PC-9 (cell line): ENCODE measurements at regions not wholly inside any gene's neighbourhood (a gene's known extent, or its start where the extent isn't known, plus 50 kb on each side); places are given as distances from the start of the nearest gene placed in this dataset.

ENCODE experiments used
- BruUV-seq: library from RNA; stranded (reverse); fragments of 400-500 nt; replicated peaks from 2 replicates; lab custom pipeline; 2021; lab: Mats Ljungman, UMichigan
- CTCF ChIA-PET: fragments of 300-600 bp; sonication (Branson Sonifier 250); formaldehyde crosslinking; loops from one replicate; lab custom pipeline; 2022; ENCODE audit warnings: antibody characterized with exemption; lab: Charles Lee
- POLR2A ChIA-PET: fragments of 300-600 bp; sonication (Branson Sonifier 250); formaldehyde crosslinking; loops from one replicate; lab custom pipeline; 2022; ENCODE audit warnings: antibody characterized with exemption; ENCODE audit not compliant: unreplicated experiment; lab: Charles Lee
- DNase-seq, 2 experiments: peaks; one replicate each; pipeline versions ENCODE4 v3.0.0 to v3.0.0-alpha.2; 2015 to 2022; ENCODE audit warnings: mixed read lengths in 1 of 2
- H2AFZ ChIP-seq: fragments of 200-600 bp; sonication (generic); 2 replicates; pipeline ENCODE4 v1.8.1; 2017; ENCODE audit warnings: antibody characterized with exemption
- H3F3A ChIP-seq: fragments of 200-600 bp; sonication (generic); 2 replicates; pipeline ENCODE4 v1.8.1; 2017; ENCODE audit warnings: antibody characterized with exemption, mild to moderate bottlenecking, low read depth; ENCODE audit not compliant: insufficient read depth
- H3K27ac ChIP-seq: fragments of 200-600 bp; sonication (generic); 2 replicates; pipeline ENCODE4 v1.6.1; 2016; ENCODE audit warnings: mixed run types
- H3K27me3 ChIP-seq: fragments of 200-600 bp; sonication (generic); 2 replicates; pipeline ENCODE4 v1.6.1; 2016; ENCODE audit warnings: low read depth, mixed run types; ENCODE audit not compliant: insufficient read depth
- H3K36me3 ChIP-seq: fragments of 200-600 bp; sonication (generic); 2 replicates; pipeline ENCODE4 v1.6.1; 2016; ENCODE audit warnings: low read depth, mixed run types
- H3K4me1 ChIP-seq: fragments of 200-600 bp; sonication (generic); replicated peaks from 2 replicates; pipeline ENCODE4 v1.6.1; 2016; ENCODE audit warnings: mixed run types; ENCODE audit not compliant: insufficient read depth
- H3K4me2 ChIP-seq: fragments of 200-600 bp; sonication (generic); 2 replicates; pipeline ENCODE4 v1.6.1; 2017; ENCODE audit warnings: mixed run types
- H3K4me3 ChIP-seq: fragments of 200-600 bp; sonication (generic); 2 replicates; pipeline ENCODE4 v1.6.1; 2016; ENCODE audit warnings: mixed run types
- H3K79me2 ChIP-seq: fragments of 200-600 bp; sonication (generic); 2 replicates; pipeline ENCODE4 v1.6.1; 2017; ENCODE audit warnings: low read depth, mixed run types
- H3K9me2 ChIP-seq: fragments of 200-600 bp; sonication (generic); 2 replicates; pipeline ENCODE4 v1.8.1; 2017; ENCODE audit warnings: mild to moderate bottlenecking; ENCODE audit not compliant: insufficient read depth
- H3K9me3 ChIP-seq: fragments of 200-600 bp; sonication (generic); 2 replicates; pipeline ENCODE4 v1.8.1; 2016; ENCODE audit warnings: low read depth; ENCODE audit not compliant: insufficient read depth
- H4K20me1 ChIP-seq: fragments of 200-600 bp; sonication (generic); 2 replicates; pipeline ENCODE4 v1.8.1; 2017; ENCODE audit not compliant: insufficient read depth
- EZH2 ChIP-seq: fragments of 200-600 bp; sonication (generic); IDR thresholded peaks from 2 replicates; pipeline ENCODE4 v1.8.0; 2017; ENCODE audit warnings: antibody characterized with exemption, low read depth
- intact Hi-C: fragments of 100-400 bp; cut with micrococcal nuclease; formaldehyde crosslinking; loops from one replicate; pipeline ENCODE4 v1.10.0; 2022; ENCODE audit not compliant: unreplicated experiment
- TF ChIP-seq, protein P1 (sequence below): fragments of 200-600 bp; sonication (generic); conservative IDR thresholded peaks from 2 replicates; pipeline ENCODE4 v1.6.1; 2017; ENCODE audit warnings: mixed run types, antibody characterized with exemption, mild to moderate bottlenecking, moderate library complexity

DNA sequence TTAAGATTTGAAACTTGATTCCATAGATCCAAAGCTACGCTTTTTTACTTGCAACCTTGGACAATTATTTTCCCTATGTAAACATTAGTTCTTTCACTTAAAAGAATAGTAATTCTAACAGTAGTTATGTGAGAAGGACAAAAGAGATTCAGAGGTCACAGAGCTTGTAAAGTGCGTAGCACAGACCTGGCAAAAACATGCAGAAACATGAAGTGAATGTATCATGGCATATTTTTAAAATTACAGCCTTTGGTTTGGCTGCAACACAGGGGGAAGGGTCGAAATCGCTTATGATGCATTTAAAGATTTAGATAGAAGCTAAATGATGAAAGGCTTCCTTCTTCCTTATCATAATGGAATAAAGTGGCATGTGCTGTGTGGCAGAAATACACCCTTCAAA lies 1068.8 kb downstream of the ARAP2 start:
- no peak for DNase-seq

DNA sequence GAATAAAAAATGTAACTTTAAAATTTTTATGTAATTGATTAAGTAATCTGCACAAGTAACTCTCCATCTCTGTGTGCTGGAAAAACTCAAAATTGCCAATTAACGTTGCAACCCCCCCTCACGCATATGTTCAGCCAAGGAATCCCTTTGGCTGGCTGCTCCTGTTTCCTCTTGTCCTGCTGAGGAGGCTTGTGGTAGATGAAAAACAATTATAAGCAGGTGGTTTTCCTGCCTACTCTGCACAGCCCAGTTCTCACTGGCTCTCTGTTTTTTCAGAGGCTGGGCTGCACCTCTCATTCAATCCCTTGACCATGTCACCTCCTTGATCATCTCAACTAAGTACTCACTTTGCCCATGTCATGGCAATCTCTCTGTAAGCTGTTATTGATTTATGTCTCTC lies 1068.4 kb downstream of the ARAP2 start:
- Histone ChIP-seq H3F3A (no peaks in the 10 kb centered on the region), H3K4me1 (no peaks in the 10 kb centered on the region), H3K9me2 (no peaks in the 10 kb centered on the region; the same call in 1 of the 2 replicates), H3K36me3 (no peaks in the 10 kb centered on the region), H3K27ac (no peak overlapping the region), H4K20me1 (no peaks in the 10 kb centered on the region), H3K27me3 (no peaks in the 10 kb centered on the region), H3K4me2 (no peak overlapping the region), H3K79me2 (no peaks in the 10 kb centered on the region), H2AFZ (no peak overlapping the region), H3K4me3 (no peak overlapping the region), H3K9me3 (no peaks in the 10 kb centered on the region)
- no peak for DNase-seq
- TF ChIP-seq, protein P1, sequence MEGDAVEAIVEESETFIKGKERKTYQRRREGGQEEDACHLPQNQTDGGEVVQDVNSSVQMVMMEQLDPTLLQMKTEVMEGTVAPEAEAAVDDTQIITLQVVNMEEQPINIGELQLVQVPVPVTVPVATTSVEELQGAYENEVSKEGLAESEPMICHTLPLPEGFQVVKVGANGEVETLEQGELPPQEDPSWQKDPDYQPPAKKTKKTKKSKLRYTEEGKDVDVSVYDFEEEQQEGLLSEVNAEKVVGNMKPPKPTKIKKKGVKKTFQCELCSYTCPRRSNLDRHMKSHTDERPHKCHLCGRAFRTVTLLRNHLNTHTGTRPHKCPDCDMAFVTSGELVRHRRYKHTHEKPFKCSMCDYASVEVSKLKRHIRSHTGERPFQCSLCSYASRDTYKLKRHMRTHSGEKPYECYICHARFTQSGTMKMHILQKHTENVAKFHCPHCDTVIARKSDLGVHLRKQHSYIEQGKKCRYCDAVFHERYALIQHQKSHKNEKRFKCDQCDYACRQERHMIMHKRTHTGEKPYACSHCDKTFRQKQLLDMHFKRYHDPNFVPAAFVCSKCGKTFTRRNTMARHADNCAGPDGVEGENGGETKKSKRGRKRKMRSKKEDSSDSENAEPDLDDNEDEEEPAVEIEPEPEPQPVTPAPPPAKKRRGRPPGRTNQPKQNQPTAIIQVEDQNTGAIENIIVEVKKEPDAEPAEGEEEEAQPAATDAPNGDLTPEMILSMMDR = no peak
- TF ChIP-seq EZH2 = no peak
- intact Hi-C loops = no loop called here
- ChIA-PET CTCF (no interaction called here), POLR2A (no interaction called here)
- BruUV-seq = no TSS peak

More for the DNA sequence above, 1068.8 kb downstream of the ARAP2 start:
- BruUV-seq = no TSS peak
- H3K79me2 ChIP-seq = no peaks in the 10 kb centered on the region
- no peaks in the 10 kb centered on the region for H3K9me3 ChIP-seq
- H3K4me1 ChIP-seq = no peaks in the 10 kb centered on the region
- H3K4me2 ChIP-seq = no peak overlapping the region
- no peak overlapping the region for H3K4me3 ChIP-seq
- no peaks in the 10 kb centered on the region for H3K27me3 ChIP-seq
- intact Hi-C loops = no loop called here
- H3K27ac ChIP-seq = no peak overlapping the region
- TF ChIP-seq, protein P1 = no peak
- no peak for TF ChIP-seq EZH2
- ChIA-PET POLR2A (no interaction called here), CTCF (no interaction called here)
- H4K20me1 ChIP-seq = no peaks in the 10 kb centered on the region
- H3F3A ChIP-seq = no peaks in the 10 kb centered on the region
- no peak overlapping the region for H2AFZ ChIP-seq
- H3K36me3 ChIP-seq = no peaks in the 10 kb centered on the region
- H3K9me2 ChIP-seq = no peaks in the 10 kb centered on the region; the same call in 1 of the 2 replicates

DNA sequence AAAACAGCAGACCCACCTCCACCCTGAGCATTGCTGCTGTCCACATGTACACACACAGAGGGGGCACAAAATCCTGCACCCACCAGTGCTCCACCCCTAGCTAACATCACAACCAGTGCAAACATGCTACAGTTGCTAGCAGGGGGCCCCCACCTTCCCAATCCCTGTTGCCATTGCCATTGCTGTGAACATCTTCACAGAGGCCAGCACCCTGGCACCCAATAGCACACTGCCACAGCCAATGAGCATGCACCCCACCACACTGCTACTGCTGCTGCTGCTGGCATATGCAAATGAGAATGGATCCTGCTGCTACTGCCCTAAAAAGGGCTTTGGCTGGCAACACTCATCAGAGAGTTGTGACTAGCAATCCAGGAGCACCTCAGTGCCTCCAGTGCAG lies 1061.9 kb downstream of the ARAP2 start:
- no peak for DNase-seq

More for the DNA sequence above, 1061.9 kb downstream of the ARAP2 start:
- H2AFZ ChIP-seq = no peak overlapping the region
- no peaks in the 10 kb centered on the region for H3K27me3 ChIP-seq
- H3K4me1 ChIP-seq = no peaks in the 10 kb centered on the region
- H3K4me3 ChIP-seq = no peak overlapping the region
- no peaks in the 10 kb centered on the region for H3K9me2 ChIP-seq
- BruUV-seq = no TSS peak
- no peaks in the 10 kb centered on the region for H3F3A ChIP-seq
- no peak overlapping the region for H3K27ac ChIP-seq
- H3K9me3 ChIP-seq = no peaks in the 10 kb centered on the region
- ChIA-PET POLR2A (no interaction called here), CTCF (no interaction called here)
- H3K4me2 ChIP-seq = no peak overlapping the region
- no peaks in the 10 kb centered on the region for H3K79me2 ChIP-seq
- intact Hi-C loops = no loop called here
- no peak for TF ChIP-seq EZH2
- TF ChIP-seq, protein P1 = no peak
- H4K20me1 ChIP-seq = no peaks in the 10 kb centered on the region
- no peaks in the 10 kb centered on the region for H3K36me3 ChIP-seq
